Body of pancreas (tissue), 4 donors: ENCODE measurements at regions not wholly inside any gene's neighbourhood (a gene's known extent, or its start where the extent isn't known, plus 50 kb on each side); places are given as distances from the start of the nearest gene placed in this dataset.

Experiments used
- ATAC-seq: fragments of 150-250 bp; one replicate; pipeline ENCODE4 v1.9.1; 2016
- DNase-seq, 4 donors: peaks; one replicate each; pipeline ENCODE4 v3.0.0-alpha.2; 2019
- H3K27ac ChIP-seq, 4 donors: fragments of 200-600 bp; sonication (generic); 1 replicate in 3 of 4; 2 replicates in 1 of 4; pipeline versions ENCODE4 v1.5.1 to v1.6.1; 2016 to 2019; ENCODE audit warnings: mild to moderate bottlenecking in 1 of 4, mixed read lengths in 1 of 4, moderate library complexity in 1 of 4
- H3K27me3 ChIP-seq, 2 donors: fragments of 200-600 bp; sonication (generic); one replicate each; pipeline ENCODE4 v1.6.0; 2016; ENCODE audit warnings: mild to moderate bottlenecking in 1 of 2
- H3K36me3 ChIP-seq, 2 donors: fragments of 200-600 bp; sonication (generic); replicated peaks in 1 of 2; 2 replicates each; pipeline ENCODE4 v1.5.1; 2016; ENCODE audit warnings: low read depth in 2 of 2; ENCODE audit not compliant: insufficient read depth in 1 of 2
- H3K4me1 ChIP-seq: fragments of 200-600 bp; sonication (generic); one replicate; pipeline ENCODE4 v1.6.0; 2016
- H3K4me3 ChIP-seq, 2 donors: fragments of 200-600 bp; sonication (generic); 1 replicate in 1 of 2; 2 replicates in 1 of 2; pipeline ENCODE4 v1.5.1; 2016 to 2019
- H3K9me3 ChIP-seq, 3 donors: fragments of 200-600 bp; sonication (generic); 1 replicate in 2 of 3; 2 replicates in 1 of 3; pipeline ENCODE4 v1.5.1; 2016
- POLR2A ChIP-seq, 3 donors: fragments of 450-650 bp; IDR thresholded peaks; one replicate each; pipeline ENCODE4 v1.6.1; 2016; ENCODE audit warnings: antibody characterized with exemption in 3 of 3, mild to moderate bottlenecking in 2 of 3
- WGBS, 2 donors: methylation state at CpG; one replicate each; pipeline ENCODE4 v1.1.5; 2017; 5-methylcytosine and 5-hydroxymethylcytosine counted together
- intact Hi-C: fragments of 100-400 bp; cut with DNase I; formaldehyde crosslinking; loops from one replicate; pipeline ENCODE4 v1.15.1; 2023
- TF ChIP-seq, protein P1 (sequence below), 7 experiments: fragments of 450-650 bp in 4 of 7; fragments of 200-600 bp in 3 of 7; sonication (generic) in 3 of 7; IDR thresholded peaks; one replicate each; pipeline ENCODE4 v1.5.1; 2016 to 2019; ENCODE audit warnings: antibody characterized with exemption in 7 of 7

DNA sequence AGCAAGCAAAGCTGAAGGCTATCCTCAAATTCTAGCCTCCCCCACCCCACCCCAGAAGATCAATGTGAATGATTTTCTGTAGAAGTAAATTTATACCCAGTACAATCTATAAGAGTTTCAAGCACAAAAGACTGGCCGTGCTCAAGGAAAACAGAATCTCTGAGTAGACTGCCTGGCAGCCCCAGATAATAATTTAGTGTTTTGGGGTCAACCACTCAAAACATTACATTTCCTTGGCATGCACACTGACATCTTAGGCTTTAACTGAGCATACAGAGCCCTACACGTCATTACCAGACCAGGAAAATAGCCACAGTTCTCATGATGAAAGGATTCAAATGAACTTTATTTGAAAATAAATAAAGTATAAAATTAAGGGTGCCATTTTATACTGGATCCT lies 376.5 kb downstream of the TBL1XR1 start:
- no peak for ATAC-seq
- 69 to 76% methylated on average over 2 of the region's 2 CpGs for WGBS, 2 donors
- no peak for DNase-seq
- Histone ChIP-seq H3K9me3 (no peaks in the 10 kb centered on the region), H3K4me3 (no peak overlapping the region), H3K36me3 (no peaks in the 10 kb centered on the region), H3K27ac (no peak overlapping the region), H3K4me1 (no peaks in the 10 kb centered on the region), H3K27me3 (no peaks in the 10 kb centered on the region)
- intact Hi-C loops, result no loop called here
- TF ChIP-seq POLR2A (IDR thresholded peaks at IDR 0.05), result no peak
- TF ChIP-seq, protein P1, sequence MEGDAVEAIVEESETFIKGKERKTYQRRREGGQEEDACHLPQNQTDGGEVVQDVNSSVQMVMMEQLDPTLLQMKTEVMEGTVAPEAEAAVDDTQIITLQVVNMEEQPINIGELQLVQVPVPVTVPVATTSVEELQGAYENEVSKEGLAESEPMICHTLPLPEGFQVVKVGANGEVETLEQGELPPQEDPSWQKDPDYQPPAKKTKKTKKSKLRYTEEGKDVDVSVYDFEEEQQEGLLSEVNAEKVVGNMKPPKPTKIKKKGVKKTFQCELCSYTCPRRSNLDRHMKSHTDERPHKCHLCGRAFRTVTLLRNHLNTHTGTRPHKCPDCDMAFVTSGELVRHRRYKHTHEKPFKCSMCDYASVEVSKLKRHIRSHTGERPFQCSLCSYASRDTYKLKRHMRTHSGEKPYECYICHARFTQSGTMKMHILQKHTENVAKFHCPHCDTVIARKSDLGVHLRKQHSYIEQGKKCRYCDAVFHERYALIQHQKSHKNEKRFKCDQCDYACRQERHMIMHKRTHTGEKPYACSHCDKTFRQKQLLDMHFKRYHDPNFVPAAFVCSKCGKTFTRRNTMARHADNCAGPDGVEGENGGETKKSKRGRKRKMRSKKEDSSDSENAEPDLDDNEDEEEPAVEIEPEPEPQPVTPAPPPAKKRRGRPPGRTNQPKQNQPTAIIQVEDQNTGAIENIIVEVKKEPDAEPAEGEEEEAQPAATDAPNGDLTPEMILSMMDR (IDR thresholded peaks at IDR 0.05), result no peak

DNA sequence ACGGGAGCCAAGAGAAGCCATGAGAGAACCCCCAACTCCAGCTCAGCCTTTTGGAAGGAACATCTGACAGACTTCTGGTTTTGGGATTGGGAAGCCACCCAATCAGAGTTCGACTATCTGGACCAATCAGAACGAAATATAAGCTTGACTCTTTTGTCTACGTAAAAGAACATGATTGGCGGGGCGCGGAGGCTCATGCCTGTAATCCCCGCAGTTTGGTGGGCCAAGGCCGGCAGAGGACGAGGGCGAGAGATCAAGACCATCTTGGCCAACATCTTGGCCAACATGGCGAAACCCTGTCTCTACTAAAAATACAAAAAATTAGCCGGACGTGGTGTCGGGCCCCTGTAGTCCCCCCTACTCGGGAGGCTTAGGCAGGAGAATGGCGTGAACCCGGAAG lies 380.3 kb downstream of the TBL1XR1 start:
- Histone ChIP-seq H3K27me3 (no peaks in the 10 kb centered on the region), H3K27ac (no peak overlapping the region), H3K4me1 (peaks cover 7% of the 10 kb centered on the region), H3K36me3 (no peaks in the 10 kb centered on the region), H3K9me3 (no peaks in the 10 kb centered on the region), H3K4me3 (no peak overlapping the region)
- DNase-seq (no peak), ATAC-seq (no peak)
- 89 to 90% methylated on average over 18 of the region's 18 CpGs for WGBS, 2 donors
- intact Hi-C loops, result no loop called here
- TF ChIP-seq, protein P1 (IDR thresholded peaks at IDR 0.05), result no peak
- no peak for TF ChIP-seq POLR2A (IDR thresholded peaks at IDR 0.05)

DNA sequence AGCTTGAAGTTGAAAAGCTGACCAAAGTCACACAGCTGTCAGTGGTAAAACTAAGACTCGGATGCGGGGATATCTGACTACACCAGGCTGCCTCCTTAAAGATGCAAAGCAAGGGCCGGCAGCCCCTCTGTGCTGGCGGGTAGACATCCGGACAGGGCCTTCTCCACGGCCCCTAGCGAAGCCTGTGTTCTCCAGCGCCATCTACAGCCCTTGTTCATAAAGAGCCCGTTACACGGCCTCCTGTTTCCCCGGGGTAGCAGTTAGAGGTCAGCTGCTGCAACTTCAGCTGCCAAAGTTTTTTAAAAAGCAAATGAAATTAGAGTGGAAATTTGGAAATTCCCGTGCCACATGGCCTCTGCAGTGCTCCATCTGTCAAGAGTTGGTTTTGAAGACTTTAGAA lies 383.0 kb downstream of the TBL1XR1 start:
- H3K27me3 ChIP-seq, result no peaks in the 10 kb centered on the region

DNA sequence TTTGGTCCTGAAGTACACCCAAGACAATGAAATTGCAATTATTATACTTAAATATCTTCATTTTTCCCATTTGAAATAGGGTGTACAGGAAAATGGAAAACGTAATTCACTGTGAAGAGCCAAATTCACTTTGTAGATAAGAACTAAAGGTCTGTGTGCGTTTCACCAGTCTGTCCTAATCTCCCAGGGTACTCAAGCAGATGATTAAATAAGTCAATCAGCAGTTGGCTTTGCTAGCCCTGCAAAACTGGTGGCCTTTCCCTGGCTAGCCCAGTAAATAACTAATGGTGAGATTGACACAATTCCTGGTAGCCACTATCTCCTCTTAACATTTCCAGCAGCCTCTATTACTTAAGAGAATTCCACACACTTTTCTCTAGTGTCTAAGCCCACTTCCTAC lies 389.3 kb downstream of the TBL1XR1 start:
- Histone ChIP-seq H3K36me3 (no peaks in the 10 kb centered on the region), H3K27ac (peak overlapping the region in 3 of 4 donors; percentile 8 to 56 (median 40)), H3K4me3 (no peak overlapping the region), H3K9me3 (no peaks in the 10 kb centered on the region), H3K4me1 (peaks cover 15% of the 10 kb centered on the region), H3K27me3 (no peaks in the 10 kb centered on the region)
- DNase-seq, result peak in 3 of 4 donors; percentile 18 to 41 (median 35)
- no peak for TF ChIP-seq POLR2A (IDR thresholded peaks at IDR 0.05)
- TF ChIP-seq, protein P1 (IDR thresholded peaks at IDR 0.05), result no peak
- ATAC-seq, result peak; percentile 66
- intact Hi-C loops, result no loop called here
- WGBS, 2 donors, result 25 to 26% methylated on average over 2 of the region's 2 CpGs

More for the DNA sequence above, 383.0 kb downstream of the TBL1XR1 start:
- DNase-seq (peak; percentile 66 to 73 (median 71)), ATAC-seq (peak; percentile 83)
- 14 to 24% methylated on average over 7 to 12 of the region's 12 CpGs for WGBS, 2 donors
- H3K4me1 ChIP-seq, result peaks cover 7% of the 10 kb centered on the region
- intact Hi-C loops, result no loop called here
- H3K4me3 ChIP-seq, result no peak overlapping the region
- H3K36me3 ChIP-seq, result no peaks in the 10 kb centered on the region
- TF ChIP-seq, protein P1 (IDR thresholded peaks at IDR 0.05), result peak; percentile 30 to 67 (median 55)
- no peak for TF ChIP-seq POLR2A (IDR thresholded peaks at IDR 0.05)
- no peaks in the 10 kb centered on the region for H3K9me3 ChIP-seq
- H3K27ac ChIP-seq, result no peak overlapping the region

DNA sequence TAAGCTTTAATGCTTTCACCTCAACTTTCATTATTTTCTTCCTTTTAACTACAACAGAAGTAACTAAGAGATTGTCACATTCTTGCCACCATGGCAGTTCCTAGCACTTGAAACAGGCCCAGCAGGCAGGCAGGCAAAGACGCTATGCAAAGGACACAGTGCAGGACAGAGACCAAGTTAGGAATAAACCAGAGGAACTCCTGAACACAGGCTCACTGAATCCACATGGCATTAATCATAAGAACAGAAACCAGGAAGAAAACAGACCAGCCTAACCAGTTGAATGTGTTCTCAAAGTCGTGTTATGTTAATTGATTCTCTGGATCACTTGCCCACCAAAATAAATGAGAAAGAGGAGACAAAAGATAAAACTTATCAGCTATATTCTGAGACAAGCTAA lies 397.6 kb downstream of the TBL1XR1 start:
- Histone ChIP-seq H3K27ac (peak overlapping the region in 2 of 4 donors; percentile 16 to 52), H3K27me3 (no peaks in the 10 kb centered on the region), H3K4me1 (peaks cover 17% of the 10 kb centered on the region), H3K4me3 (no peak overlapping the region), H3K9me3 (no peaks in the 10 kb centered on the region), H3K36me3 (no peaks in the 10 kb centered on the region)
- WGBS, 2 donors, result 33 to 37% methylated on average over 2 of the region's 2 CpGs
- peak; percentile 55 for ATAC-seq
- intact Hi-C loops, result no loop called here
- TF ChIP-seq, protein P1 (IDR thresholded peaks at IDR 0.05), result no peak
- DNase-seq, result no peak
